IgD-negative memory B cell (primary cell): ENCODE measurements at regions not wholly inside any gene's neighbourhood (a gene's known extent, or its start where the extent isn't known, plus 50 kb on each side); places are given as distances from the start of the nearest gene placed in this dataset.

Experiments
- H3K27ac Mint-ChIP-seq, 3 donors: one replicate each; pipeline ENCODE4 v1.8.0; 2020 to 2022; ENCODE audit warnings: mild to moderate bottlenecking in 3 of 3, mixed read lengths in 3 of 3, moderate library complexity in 1 of 3
- H3K27me3 Mint-ChIP-seq: one replicate; pipeline ENCODE4 v1.8.0; 2021; ENCODE audit warnings: mixed read lengths
- H3K36me3 Mint-ChIP-seq: one replicate; pipeline ENCODE4 v1.8.0; 2020; ENCODE audit warnings: mild to moderate bottlenecking, mixed read lengths
- H3K4me1 Mint-ChIP-seq, 3 donors: one replicate each; pipeline ENCODE4 v1.8.0; 2020 to 2022; ENCODE audit warnings: mixed read lengths in 3 of 3, mild to moderate bottlenecking in 1 of 3
- H3K4me3 Mint-ChIP-seq, 4 donors: one replicate each; pipeline ENCODE4 v1.8.0; 2020 to 2022; ENCODE audit warnings: mild to moderate bottlenecking in 4 of 4, mixed read lengths in 4 of 4, moderate library complexity in 3 of 4
- H3K9me3 Mint-ChIP-seq, 3 donors: one replicate each; pipeline ENCODE4 v1.8.0; 2020 to 2021; ENCODE audit warnings: mixed read lengths in 3 of 3, mild to moderate bottlenecking in 1 of 3

- no peaks in the 10 kb centered on the region for H3K36me3 Mint-ChIP-seq
Observed at GRCh38 chr5:8363138-8363537, 494.2 kb downstream of the MTRR start.

GRCh38 chr5:8366266-8366665 is 497.3 kb downstream of the MTRR start:
- no peaks in the 10 kb centered on the region for H3K9me3 Mint-ChIP-seq
- H3K27me3 Mint-ChIP-seq = no peaks in the 10 kb centered on the region
- no peak overlapping the region for H3K27ac Mint-ChIP-seq
- H3K4me3 Mint-ChIP-seq = no peak overlapping the region
- H3K4me1 Mint-ChIP-seq = no peaks in the 10 kb centered on the region
- H3K36me3 Mint-ChIP-seq = no peaks in the 10 kb centered on the region

More at GRCh38 chr5:8363138-8363537, 494.2 kb downstream of the MTRR start:
- Mint-ChIP-seq H3K27me3 (peaks cover 4% of the 10 kb centered on the region), H3K9me3 (no peaks in the 10 kb centered on the region), H3K4me3 (no peak overlapping the region), H3K4me1 (no peaks in the 10 kb centered on the region), H3K27ac (no peak overlapping the region)

DNA sequence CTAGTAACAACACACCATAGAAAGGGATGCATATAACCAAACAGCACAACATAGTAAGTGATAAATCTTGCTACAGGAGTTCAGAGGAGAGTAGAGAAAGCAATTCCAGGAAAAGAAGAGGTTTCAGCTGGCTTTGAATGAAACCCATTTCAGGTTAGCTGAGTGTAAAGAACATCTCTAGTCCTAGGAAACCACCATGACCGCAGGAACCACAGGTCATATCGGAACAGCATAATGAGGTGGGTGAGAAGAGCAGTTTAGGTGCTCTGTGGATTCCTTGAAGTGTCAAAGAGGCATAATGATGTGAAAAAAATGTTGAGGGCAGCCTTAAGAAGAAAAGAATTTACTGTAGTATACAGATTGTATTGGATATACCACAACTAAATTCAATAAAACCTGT is 507.5 kb downstream of the MTRR start:
- Mint-ChIP-seq H3K36me3 (no peaks in the 10 kb centered on the region), H3K27ac (peak overlapping the region in 1 of 3 donors; percentile 39), H3K27me3 (no peaks in the 10 kb centered on the region), H3K4me1 (no peaks in the 10 kb centered on the region), H3K9me3 (peaks cover 0 to 7% (median 0%) of the 10 kb centered on the region in 3 donors), H3K4me3 (no peak overlapping the region)

GRCh38 chr5:8381972-8382371 is 513.0 kb downstream of the MTRR start:
- H3K4me3 Mint-ChIP-seq = no peak overlapping the region
- no peaks in the 10 kb centered on the region for H3K4me1 Mint-ChIP-seq
- no peak overlapping the region for H3K27ac Mint-ChIP-seq
- H3K36me3 Mint-ChIP-seq = no peaks in the 10 kb centered on the region
- no peaks in the 10 kb centered on the region for H3K27me3 Mint-ChIP-seq
- no peaks in the 10 kb centered on the region for H3K9me3 Mint-ChIP-seq

- H3K4me1 Mint-ChIP-seq = no peaks in the 10 kb centered on the region
- no peak overlapping the region for H3K4me3 Mint-ChIP-seq
- H3K36me3 Mint-ChIP-seq = no peaks in the 10 kb centered on the region
- no peaks in the 10 kb centered on the region for H3K27me3 Mint-ChIP-seq
- H3K9me3 Mint-ChIP-seq = no peaks in the 10 kb centered on the region
- H3K27ac Mint-ChIP-seq = no peak overlapping the region
Observed at GRCh38 chr5:8382456-8382855, 513.5 kb downstream of the MTRR start.

DNA sequence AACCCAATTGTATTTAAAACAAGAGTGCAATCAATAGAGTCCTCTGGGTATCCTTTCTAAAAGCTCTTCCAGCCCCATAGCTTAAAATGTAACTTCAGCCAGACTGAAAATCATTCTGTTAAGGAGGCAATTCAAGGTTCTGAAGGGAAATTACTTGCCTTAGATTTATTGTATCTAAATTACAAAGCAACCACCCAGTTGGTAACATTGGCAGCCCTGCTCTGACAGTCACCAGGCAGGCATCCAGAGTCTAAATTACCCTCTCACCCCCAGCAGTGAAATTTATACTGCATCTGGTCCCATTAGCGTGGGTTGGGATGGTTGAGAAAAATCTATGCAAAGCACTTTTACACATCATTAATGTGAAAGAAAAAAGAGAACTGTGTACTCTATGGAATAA is 514.7 kb downstream of the MTRR start:
- H3K4me3 Mint-ChIP-seq = no peak overlapping the region
- no peaks in the 10 kb centered on the region for H3K9me3 Mint-ChIP-seq
- H3K27ac Mint-ChIP-seq = no peak overlapping the region
- no peaks in the 10 kb centered on the region for H3K27me3 Mint-ChIP-seq
- H3K36me3 Mint-ChIP-seq = no peaks in the 10 kb centered on the region
- no peaks in the 10 kb centered on the region for H3K4me1 Mint-ChIP-seq

- H3K4me3 Mint-ChIP-seq = no peak overlapping the region
Observed at GRCh38 chr5:8386719-8387288, 517.9 kb downstream of the MTRR start.

GRCh38 chr5:8391911-8392310 is 523.0 kb downstream of the MTRR start:
- no peak overlapping the region for H3K4me3 Mint-ChIP-seq
- no peak overlapping the region for H3K27ac Mint-ChIP-seq
- no peaks in the 10 kb centered on the region for H3K27me3 Mint-ChIP-seq
- peaks cover 3% of the 10 kb centered on the region for H3K36me3 Mint-ChIP-seq
- no peaks in the 10 kb centered on the region for H3K4me1 Mint-ChIP-seq
- H3K9me3 Mint-ChIP-seq = peaks cover 0 to 1% (median 0%) of the 10 kb centered on the region in 3 donors

More at GRCh38 chr5:8386719-8387288, 517.9 kb downstream of the MTRR start:
- H3K36me3 Mint-ChIP-seq = no peaks in the 10 kb centered on the region
- H3K27ac Mint-ChIP-seq = no peak overlapping the region
- H3K9me3 Mint-ChIP-seq = no peaks in the 10 kb centered on the region
- H3K27me3 Mint-ChIP-seq = no peaks in the 10 kb centered on the region
- H3K4me1 Mint-ChIP-seq = no peaks in the 10 kb centered on the region

DNA sequence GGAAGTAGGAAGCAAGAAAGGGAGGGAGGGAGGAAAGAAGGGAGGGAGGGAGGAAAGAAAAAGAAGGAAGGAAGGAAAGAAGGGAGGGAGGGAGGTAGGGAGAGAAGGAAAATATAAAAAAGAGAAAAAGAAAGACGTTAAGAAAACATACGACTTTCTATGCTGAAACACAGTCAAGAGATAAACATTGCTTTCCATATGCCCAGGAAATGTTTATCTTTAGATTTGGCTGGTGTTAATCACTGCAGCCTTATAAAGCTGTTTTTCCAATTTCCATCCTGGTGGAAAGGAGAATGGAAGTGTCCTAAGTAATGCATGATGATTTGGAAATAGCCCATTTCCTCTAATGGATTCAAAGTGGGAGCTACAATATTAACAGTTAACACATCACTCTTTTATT is 524.3 kb downstream of the MTRR start:
- Mint-ChIP-seq H3K27ac (no peak overlapping the region), H3K36me3 (peaks cover 3% of the 10 kb centered on the region), H3K4me1 (no peaks in the 10 kb centered on the region), H3K27me3 (no peaks in the 10 kb centered on the region), H3K9me3 (peaks cover 0 to 1% (median 0%) of the 10 kb centered on the region in 3 donors), H3K4me3 (no peak overlapping the region)

GRCh38 chr5:8394965-8395364 is 526.0 kb downstream of the MTRR start:
- no peaks in the 10 kb centered on the region for H3K4me1 Mint-ChIP-seq
- no peaks in the 10 kb centered on the region for H3K27me3 Mint-ChIP-seq
- no peak overlapping the region for H3K27ac Mint-ChIP-seq
- H3K4me3 Mint-ChIP-seq = no peak overlapping the region
- H3K36me3 Mint-ChIP-seq = peaks cover 3% of the 10 kb centered on the region
- H3K9me3 Mint-ChIP-seq = peaks cover 0 to 1% (median 0%) of the 10 kb centered on the region in 3 donors

GRCh38 chr5:8396246-8396645 is 527.3 kb downstream of the MTRR start:
- peaks cover 7% of the 10 kb centered on the region for H3K36me3 Mint-ChIP-seq
- no peak overlapping the region for H3K4me3 Mint-ChIP-seq
- peaks cover 0 to 2% (median 0%) of the 10 kb centered on the region in 3 donors for H3K4me1 Mint-ChIP-seq
- no peak overlapping the region for H3K27ac Mint-ChIP-seq
- no peaks in the 10 kb centered on the region for H3K27me3 Mint-ChIP-seq
- peaks cover 0 to 1% (median 0%) of the 10 kb centered on the region in 3 donors for H3K9me3 Mint-ChIP-seq

DNA sequence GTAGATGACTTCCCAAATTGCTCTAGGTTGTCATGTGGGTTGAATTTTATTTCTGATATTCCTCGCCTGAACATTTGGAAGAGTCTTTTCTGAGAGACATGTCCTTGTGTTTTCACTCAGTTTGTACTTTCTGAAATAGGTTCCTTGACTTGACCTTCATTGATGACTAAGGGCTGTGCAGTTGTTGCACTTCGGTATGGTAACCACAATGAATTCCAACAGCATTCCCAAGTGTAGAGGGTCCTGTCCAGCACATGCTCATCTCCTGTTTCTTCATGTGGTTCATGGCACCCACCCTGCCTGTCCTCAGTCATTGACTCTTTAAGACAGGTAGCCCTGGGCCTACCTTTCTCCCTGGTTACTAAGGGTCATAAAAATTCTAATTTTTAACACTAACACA is 527.8 kb downstream of the MTRR start:
- Mint-ChIP-seq H3K27me3 (no peaks in the 10 kb centered on the region), H3K27ac (no peak overlapping the region), H3K36me3 (peaks cover 7% of the 10 kb centered on the region), H3K4me3 (no peak overlapping the region), H3K9me3 (peaks cover 0 to 1% (median 0%) of the 10 kb centered on the region in 3 donors), H3K4me1 (peaks cover 0 to 2% (median 0%) of the 10 kb centered on the region in 3 donors)

DNA sequence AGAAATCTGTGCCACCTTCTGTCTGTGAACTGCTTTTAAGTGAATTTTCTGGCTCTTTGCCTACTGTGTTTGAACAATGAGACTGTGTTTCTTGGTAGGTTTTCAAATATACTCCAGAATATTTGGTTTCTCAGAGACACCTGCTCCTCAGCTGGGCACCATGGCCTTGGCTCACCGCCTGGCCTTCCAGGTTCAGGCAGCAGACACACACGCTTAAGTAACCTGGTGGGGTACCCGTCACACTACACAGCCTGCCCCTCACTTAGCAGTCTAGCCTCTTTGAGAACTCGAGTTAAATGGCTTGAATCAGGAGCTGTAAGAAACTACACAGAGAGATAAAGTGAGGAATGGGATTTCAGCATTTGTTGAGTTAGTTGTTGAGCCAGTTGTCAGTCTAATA is 530.5 kb downstream of the MTRR start:
- peaks cover 7% of the 10 kb centered on the region for H3K36me3 Mint-ChIP-seq

GRCh38 chr5:8408258-8408657 is 539.3 kb downstream of the MTRR start:
- no peaks in the 10 kb centered on the region for H3K4me1 Mint-ChIP-seq
- H3K4me3 Mint-ChIP-seq = no peak overlapping the region
- H3K27ac Mint-ChIP-seq = no peak overlapping the region
- H3K36me3 Mint-ChIP-seq = no peaks in the 10 kb centered on the region
- H3K9me3 Mint-ChIP-seq = peaks cover 0 to 3% (median 0%) of the 10 kb centered on the region in 3 donors
- H3K27me3 Mint-ChIP-seq = peaks cover 2% of the 10 kb centered on the region

More for the DNA sequence above, 530.5 kb downstream of the MTRR start:
- peaks cover 0 to 2% (median 0%) of the 10 kb centered on the region in 3 donors for H3K4me1 Mint-ChIP-seq
- peaks cover 0 to 3% (median 1%) of the 10 kb centered on the region in 3 donors for H3K9me3 Mint-ChIP-seq
- no peak overlapping the region for H3K4me3 Mint-ChIP-seq
- no peak overlapping the region for H3K27ac Mint-ChIP-seq
- peaks cover 2% of the 10 kb centered on the region for H3K27me3 Mint-ChIP-seq

DNA sequence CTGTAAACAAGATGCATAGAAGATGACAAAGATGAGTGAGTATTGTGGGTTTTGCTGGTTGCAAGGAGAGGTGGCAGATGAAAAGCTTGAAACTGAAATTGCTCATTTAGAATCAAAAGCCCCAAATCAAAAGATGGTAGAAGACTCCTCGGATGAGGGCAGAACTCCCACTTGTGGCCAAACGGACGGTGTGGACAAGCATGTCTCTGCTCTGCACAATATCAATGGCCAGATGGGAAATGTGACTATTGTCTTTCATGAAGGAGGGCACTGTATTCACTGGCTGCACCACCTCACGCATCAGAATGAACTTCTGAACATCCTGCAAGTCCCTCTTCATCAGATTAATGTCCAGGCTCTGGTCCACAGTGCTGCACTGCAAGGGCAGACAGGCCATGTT is 541.7 kb downstream of the MTRR start:
- Mint-ChIP-seq H3K27me3 (peaks cover 3% of the 10 kb centered on the region), H3K4me3 (no peak overlapping the region), H3K9me3 (peaks cover 0 to 2% (median 0%) of the 10 kb centered on the region in 3 donors), H3K27ac (no peak overlapping the region), H3K4me1 (no peaks in the 10 kb centered on the region), H3K36me3 (no peaks in the 10 kb centered on the region)

DNA sequence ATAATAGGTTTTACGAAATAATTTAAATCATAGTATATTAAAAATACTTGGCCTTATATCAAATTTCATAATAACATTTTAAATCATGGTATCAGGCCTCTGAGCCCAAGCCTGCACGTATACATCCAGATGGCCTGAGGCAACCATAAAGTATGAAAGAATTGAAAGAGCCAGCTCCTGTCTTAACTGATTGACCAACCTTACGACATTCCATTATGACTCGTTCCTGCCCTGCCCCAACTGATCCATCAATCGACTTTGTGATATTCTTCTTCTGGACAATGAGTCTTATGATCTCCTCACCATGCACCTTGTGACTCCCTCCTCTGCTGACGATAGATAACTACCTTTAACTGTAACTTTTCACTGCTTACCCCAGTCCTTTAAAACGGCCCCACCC is 545.0 kb downstream of the MTRR start:
- H3K27ac Mint-ChIP-seq = no peak overlapping the region
- peaks cover 7% of the 10 kb centered on the region for H3K27me3 Mint-ChIP-seq
- H3K4me1 Mint-ChIP-seq = peaks cover 0 to 1% (median 0%) of the 10 kb centered on the region in 3 donors
- H3K9me3 Mint-ChIP-seq = peaks cover 0 to 2% (median 0%) of the 10 kb centered on the region in 3 donors
- H3K4me3 Mint-ChIP-seq = no peak overlapping the region
- H3K36me3 Mint-ChIP-seq = no peaks in the 10 kb centered on the region
